Thyroid gland (tissue), 4 donors: ENCODE measurements at regions not wholly inside any gene's neighbourhood (a gene's known extent, or its start where the extent isn't known, plus 50 kb on each side); places are given as distances from the start of the nearest gene placed in this dataset.

Experiments used
- CTCF ChIP-seq, 6 experiments: fragments of 200-600 bp in 3 of 6; fragments of 450-650 bp in 3 of 6; sonication (generic) in 3 of 6; IDR thresholded peaks; one replicate each; pipeline ENCODE4 v1.5.1; 2016 to 2019; ENCODE audit warnings: antibody characterized with exemption in 6 of 6, mild to moderate bottlenecking in 2 of 6, inconsistent platforms in 1 of 6, moderate library complexity in 1 of 6
- POLR2A ChIP-seq, 2 donors: fragments of 450-650 bp; IDR thresholded peaks; one replicate each; pipeline ENCODE4 v1.6.1; 2017; ENCODE audit warnings: antibody characterized with exemption in 2 of 2, mild to moderate bottlenecking in 2 of 2, moderate library complexity in 1 of 2

GRCh38 chr6:164424489-164424888 is 884.9 kb downstream of the C6orf118 start:
- TF ChIP-seq CTCF (IDR thresholded peaks at IDR 0.05), result no peak
- no peak for TF ChIP-seq POLR2A (IDR thresholded peaks at IDR 0.05)
